Activated T-helper 1 cell treated with Interleukin-2 at 50 U/mL for 16 hours (primary cell): ENCODE measurements at regions not wholly inside any gene's neighbourhood (a gene's known extent, or its start where the extent isn't known, plus 50 kb on each side); places are given as distances from the start of the nearest gene placed in this dataset.

Experiments
- DNase-seq: peaks from one replicate; pipeline ENCODE4 v3.0.0-alpha.2; 2020; ENCODE audit warnings: low read depth

- no peak for DNase-seq
Observed at GRCh38 chr5:39506211-39506610, 81.4 kb upstream of the DAB2 start.

- no peak for DNase-seq
Observed at GRCh38 chr5:39505791-39506190, 81.0 kb upstream of the DAB2 start.

GRCh38 chr5:39505363-39505762, 80.6 kb upstream of the DAB2 start:
- no peak for DNase-seq

GRCh38 chr5:39503155-39503554, 78.4 kb upstream of the DAB2 start:
- DNase-seq, result no peak

- no peak for DNase-seq
Observed at GRCh38 chr5:39502704-39503103, 77.9 kb upstream of the DAB2 start.

GRCh38 chr5:39501397-39501796, 76.6 kb upstream of the DAB2 start:
- no peak for DNase-seq

GRCh38 chr5:39500551-39501175, 75.9 kb upstream of the DAB2 start:
- no peak for DNase-seq

- DNase-seq, result no peak
Observed at GRCh38 chr5:39498278-39498952, 73.6 kb upstream of the DAB2 start.

- no peak for DNase-seq
Observed at GRCh38 chr5:39497322-39497721, 72.5 kb upstream of the DAB2 start.

- no peak for DNase-seq
Observed at GRCh38 chr5:39495227-39495626, 70.4 kb upstream of the DAB2 start.

- no peak for DNase-seq
Observed at GRCh38 chr5:39494534-39494933, 69.8 kb upstream of the DAB2 start.

GRCh38 chr5:39494107-39494510, 69.3 kb upstream of the DAB2 start:
- DNase-seq, result no peak

GRCh38 chr5:39491210-39491609, 66.4 kb upstream of the DAB2 start:
- no peak for DNase-seq

- no peak for DNase-seq
Observed at GRCh38 chr5:39489263-39489662, 64.5 kb upstream of the DAB2 start.

- no peak for DNase-seq
Observed at GRCh38 chr5:39486790-39487189, 62.0 kb upstream of the DAB2 start.

- DNase-seq, result no peak
Observed at GRCh38 chr5:39486361-39486760, 61.6 kb upstream of the DAB2 start.

- DNase-seq, result no peak
Observed at GRCh38 chr5:39485079-39485478, 60.3 kb upstream of the DAB2 start.

- DNase-seq, result no peak
Observed at GRCh38 chr5:39484673-39485072, 59.9 kb upstream of the DAB2 start.

- no peak for DNase-seq
Observed at GRCh38 chr5:39482098-39482497, 57.3 kb upstream of the DAB2 start.

GRCh38 chr5:39479537-39479936, 54.8 kb upstream of the DAB2 start:
- DNase-seq, result no peak

- DNase-seq, result no peak
Observed at GRCh38 chr5:39478863-39479262, 54.1 kb upstream of the DAB2 start.

GRCh38 chr5:39476843-39477220, 52.1 kb upstream of the DAB2 start:
- no peak for DNase-seq

- no peak for DNase-seq
Observed at GRCh38 chr5:39475881-39476842, 51.4 kb upstream of the DAB2 start.
